Sigmoid colon (tissue), 4 donors: ENCODE measurements at regions not wholly inside any gene's neighbourhood (a gene's known extent, or its start where the extent isn't known, plus 50 kb on each side); places are given as distances from the start of the nearest gene placed in this dataset.

ENCODE experiments used
- EP300 ChIP-seq, 4 donors: sonication (generic); formaldehyde crosslinking; IDR thresholded peaks; one replicate each; pipeline ENCODE4 v1.6.1; 2017; ENCODE audit warnings: antibody characterized with exemption in 4 of 4
- POLR2AphosphoS5 ChIP-seq, 4 donors: sonication (generic); formaldehyde crosslinking; IDR thresholded peaks; one replicate each; pipeline ENCODE4 v1.6.1; 2017; ENCODE audit warnings: antibody characterized with exemption in 4 of 4
- TF ChIP-seq, protein P1 (sequence below), 4 experiments: fragments of 450-650 bp in 3 of 4; fragments of 200-600 bp in 1 of 4; IDR thresholded peaks; one replicate each; pipeline ENCODE4 v1.5.1; 2016 to 2019; ENCODE audit warnings: antibody characterized with exemption in 4 of 4, mild to moderate bottlenecking in 3 of 4, moderate library complexity in 2 of 4

DNA sequence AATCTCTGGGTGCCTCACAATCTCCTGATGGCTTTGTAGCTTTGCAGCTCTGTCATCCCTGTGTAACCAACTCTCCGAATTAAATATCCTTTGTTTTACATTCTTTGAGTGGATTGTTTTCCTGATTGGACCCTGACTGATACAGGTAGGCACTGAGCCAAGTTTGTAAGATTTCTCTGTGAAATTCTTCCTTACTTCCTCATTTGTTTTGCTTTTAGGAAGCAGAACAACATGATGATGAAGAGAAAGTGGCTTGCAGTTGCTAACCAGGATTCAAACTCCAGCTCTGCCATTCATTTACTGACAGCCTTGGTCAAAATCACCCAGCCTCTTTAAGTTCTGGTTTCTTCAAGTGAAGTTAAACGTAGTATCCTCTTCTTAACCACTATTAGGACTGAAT, 452.3 kb downstream of the OMA1 start:
- TF ChIP-seq EP300 (IDR thresholded peaks at IDR 0.05) (no peak), POLR2AphosphoS5 (IDR thresholded peaks at IDR 0.05) (no peak)
- TF ChIP-seq, protein P1, sequence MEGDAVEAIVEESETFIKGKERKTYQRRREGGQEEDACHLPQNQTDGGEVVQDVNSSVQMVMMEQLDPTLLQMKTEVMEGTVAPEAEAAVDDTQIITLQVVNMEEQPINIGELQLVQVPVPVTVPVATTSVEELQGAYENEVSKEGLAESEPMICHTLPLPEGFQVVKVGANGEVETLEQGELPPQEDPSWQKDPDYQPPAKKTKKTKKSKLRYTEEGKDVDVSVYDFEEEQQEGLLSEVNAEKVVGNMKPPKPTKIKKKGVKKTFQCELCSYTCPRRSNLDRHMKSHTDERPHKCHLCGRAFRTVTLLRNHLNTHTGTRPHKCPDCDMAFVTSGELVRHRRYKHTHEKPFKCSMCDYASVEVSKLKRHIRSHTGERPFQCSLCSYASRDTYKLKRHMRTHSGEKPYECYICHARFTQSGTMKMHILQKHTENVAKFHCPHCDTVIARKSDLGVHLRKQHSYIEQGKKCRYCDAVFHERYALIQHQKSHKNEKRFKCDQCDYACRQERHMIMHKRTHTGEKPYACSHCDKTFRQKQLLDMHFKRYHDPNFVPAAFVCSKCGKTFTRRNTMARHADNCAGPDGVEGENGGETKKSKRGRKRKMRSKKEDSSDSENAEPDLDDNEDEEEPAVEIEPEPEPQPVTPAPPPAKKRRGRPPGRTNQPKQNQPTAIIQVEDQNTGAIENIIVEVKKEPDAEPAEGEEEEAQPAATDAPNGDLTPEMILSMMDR (IDR thresholded peaks at IDR 0.05) = no peak
